ENCODE measurements at regions not wholly inside any gene's neighbourhood (a gene's known extent, or its start where the extent isn't known, plus 50 kb on each side); places are given as distances from the start of the nearest gene placed in this dataset.

- POLR2A ChIA-PET, result no interaction called here
- H3K36me3 Mint-ChIP-seq, result no peaks in the 10 kb centered on the region
- no peaks in the 10 kb centered on the region for H3K4me1 Mint-ChIP-seq
- CTCF ChIA-PET, result no interaction called here
- ATAC-seq (no peak), DNase-seq (ENCODE audit: low spot score) (no peak)
- H3K9me3 Mint-ChIP-seq, result no peaks in the 10 kb centered on the region
- H3K27ac Mint-ChIP-seq, result no peak overlapping the region
- no peak overlapping the region for H3K4me3 Mint-ChIP-seq
- TF ChIP-seq CTCF (IDR thresholded peaks at IDR 0.05) (no peak), ARID4B (CRISPR knock-in tag; IDR thresholded peaks at IDR 0.05; ENCODE audit: borderline replicate concordance) (no peak), FOXP4 (CRISPR knock-in tag; IDR thresholded peaks at IDR 0.05) (no peak), ZNF232 (CRISPR knock-in tag; IDR thresholded peaks at IDR 0.05) (no peak), NR2C2 (CRISPR knock-in tag; IDR thresholded peaks at IDR 0.05) (no peak), EMX1 (CRISPR knock-in tag; IDR thresholded peaks at IDR 0.05) (no peak), TEAD1 (CRISPR knock-in tag; IDR thresholded peaks at IDR 0.05) (no peak)
- H3K27me3 Mint-ChIP-seq (ENCODE audit: low read depth), result no peaks in the 10 kb centered on the region
These were observed 62.6 kb upstream of the ZSWIM2 start for GRCh38 chr2:186911551-186912085.

GRCh38 chr2:186910996-186911395 lies 62.0 kb upstream of the ZSWIM2 start:
- TF ChIP-seq ZNF121 (CRISPR knock-in tag; IDR thresholded peaks at IDR 0.05), result no peak
- Mint-ChIP-seq H3K27me3 (ENCODE audit: low read depth) (no peaks in the 10 kb centered on the region), H3K9me3 (no peaks in the 10 kb centered on the region), H3K36me3 (no peaks in the 10 kb centered on the region), H3K4me1 (no peaks in the 10 kb centered on the region), H3K27ac (no peak overlapping the region), H3K4me3 (no peak overlapping the region)
- ATAC-seq, result no peak
- ChIA-PET CTCF (no interaction called here), POLR2A (no interaction called here)
- DNase-seq (ENCODE audit: low spot score), result no peak

- no peaks in the 10 kb centered on the region for H3K27me3 Mint-ChIP-seq (ENCODE audit: low read depth)
- ATAC-seq, result no peak
- no peak for DNase-seq (ENCODE audit: low spot score)
- no peaks in the 10 kb centered on the region for H3K4me1 Mint-ChIP-seq
- H3K4me3 Mint-ChIP-seq, result no peak overlapping the region
- H3K9me3 Mint-ChIP-seq, result no peaks in the 10 kb centered on the region
- CTCF ChIA-PET, result no interaction called here
- TF ChIP-seq NFATC4 (CRISPR knock-in tag; IDR thresholded peaks at IDR 0.05) (no peak), CBFB (CRISPR knock-in tag; IDR thresholded peaks at IDR 0.05; ENCODE audit: low read depth) (no peak), OVOL2 (CRISPR knock-in tag; IDR thresholded peaks at IDR 0.05; ENCODE audit: borderline replicate concordance) (no peak), ZNF425 (CRISPR knock-in tag; conservative IDR thresholded peaks at IDR 0.05) (no peak), MLX (CRISPR knock-in tag; IDR thresholded peaks at IDR 0.05) (no peak), AFF4 (CRISPR knock-in tag; IDR thresholded peaks at IDR 0.05; ENCODE audit: borderline replicate concordance) (no peak), GTF2I (CRISPR knock-in tag; conservative IDR thresholded peaks at IDR 0.05) (no peak), ATF1 (CRISPR knock-in tag; IDR thresholded peaks at IDR 0.05) (no peak), CREB1 (CRISPR knock-in tag; IDR thresholded peaks at IDR 0.05) (no peak)
- H3K36me3 Mint-ChIP-seq, result no peaks in the 10 kb centered on the region
- H3K27ac Mint-ChIP-seq, result no peak overlapping the region
- POLR2A ChIA-PET, result interaction anchor here (0.7 kb wide), 1 partner anchor 230 kb away, joined by 3 read pairs; no protein-coding TSS in a partner anchor
These were observed 60.1 kb upstream of the ZSWIM2 start for GRCh38 chr2:186909095-186909494.
